ENCODE measurements at regions not wholly inside any gene's neighbourhood (a gene's known extent, or its start where the extent isn't known, plus 50 kb on each side); places are given as distances from the start of the nearest gene placed in this dataset.

DNA sequence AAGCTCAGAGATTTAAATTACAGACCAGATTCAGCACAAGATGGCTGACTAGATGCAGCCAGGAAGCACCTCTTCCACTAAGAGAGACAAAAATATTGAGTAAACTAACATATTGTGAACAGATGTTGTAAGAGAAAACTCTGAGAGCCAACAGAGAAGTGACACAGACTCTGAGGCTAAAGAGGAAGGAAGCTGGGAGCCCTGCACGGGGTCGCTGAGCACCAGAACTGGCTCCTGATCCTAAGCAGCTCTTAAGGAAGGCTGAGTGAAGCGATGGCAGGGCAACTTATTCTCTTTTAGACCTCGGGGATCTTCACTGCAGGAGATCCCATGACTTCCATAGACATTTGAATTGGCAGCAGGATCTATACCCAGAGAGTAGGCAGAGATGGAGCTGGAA, 578.0 kb upstream of the GRM7 start:
- FAIRE-seq, result no peak
- ChIA-PET CTCF (ENCODE audit: low intra/inter-chr PET ratio, low total read pairs) (no interaction called here), POLR2A (no interaction called here)
- no peak for ATAC-seq
- H2AFZ ChIP-seq (ENCODE audit: low read length), result no peak overlapping the region
- H4K20me1 ChIP-seq (ENCODE audit: insufficient read depth, low read length), result no peaks in the 10 kb centered on the region
- 0% methylated on average over 4 of the region's 4 CpGs for WGBS (ENCODE audit: low lambda C conversion rate)
- no peak overlapping the region for H3K27ac ChIP-seq (ENCODE audit: extremely low read length, insufficient read depth, low read length)
- peaks cover 95% of the 10 kb centered on the region for H3K9me3 ChIP-seq (ENCODE audit: low read length)
- no peak overlapping the region for H3K4me2 ChIP-seq (ENCODE audit: low read depth, low read length)
- in situ Hi-C loops (cut with HindIII; ENCODE audit: extremely low pct_ligation_motif_present, low pct_unique_long_range_greater_than_20kb), result no loop called here
- no peaks in the 10 kb centered on the region for H3K79me2 ChIP-seq (ENCODE audit: insufficient read depth, low read length)
- intact Hi-C loops (cut with micrococcal nuclease; ENCODE audit: unreplicated experiment), result no loop called here
- no peak for DNase-seq (ENCODE audit: low spot score)
- no peak overlapping the region for H3K9ac ChIP-seq (ENCODE audit: insufficient read depth, low read depth, low read length)
- H3K4me1 ChIP-seq (ENCODE audit: insufficient read depth, low read length), result no peaks in the 10 kb centered on the region
- no peaks in the 10 kb centered on the region for H3K36me3 ChIP-seq (replicated peaks in 1 of 2; ENCODE audit: control insufficient read depth in 1 of 2, insufficient read depth in 2 of 2, low read length in 2 of 2)
- BruUV-seq (replicated peaks), result no TSS peak
- H3K4me3 ChIP-seq (replicated peaks in 1 of 3; ENCODE audit: insufficient read depth in 1 of 3, low read depth in 2 of 3, low read length in 3 of 3), result no peak overlapping the region
- no peaks in the 10 kb centered on the region for H3K27me3 ChIP-seq (ENCODE audit: control insufficient read depth in 1 of 2, insufficient read depth in 2 of 2, low read length in 2 of 2)
- TF ChIP-seq ZNF672 (CRISPR knock-in tag; IDR thresholded peaks at IDR 0.05) (no peak), HOXA5 (CRISPR knock-in tag; IDR thresholded peaks at IDR 0.05) (no peak), YEATS2 (CRISPR knock-in tag; IDR thresholded peaks at IDR 0.05; ENCODE audit: borderline replicate concordance) (no peak), KLF12 (CRISPR knock-in tag; IDR thresholded peaks at IDR 0.05; ENCODE audit: borderline replicate concordance) (no peak), HHEX (CRISPR knock-in tag; IDR thresholded peaks at IDR 0.05) (no peak), SMYD3 (CRISPR knock-in tag; IDR thresholded peaks at IDR 0.05) (no peak), ZNF354B (CRISPR knock-in tag; IDR thresholded peaks at IDR 0.05) (no peak), SP4 (CRISPR knock-in tag; IDR thresholded peaks at IDR 0.05) (no peak), ZNF101 (CRISPR knock-in tag; IDR thresholded peaks at IDR 0.05; ENCODE audit: borderline replicate concordance, low read depth) (no peak), BRD4 (CRISPR knock-in tag; IDR thresholded peaks at IDR 0.05) (no peak), MIXL1 (CRISPR knock-in tag; IDR thresholded peaks at IDR 0.05) (no peak), GTF3A (CRISPR knock-in tag; conservative IDR thresholded peaks at IDR 0.05) (no peak), HOXA9 (CRISPR knock-in tag; IDR thresholded peaks at IDR 0.05; ENCODE audit: borderline replicate concordance) (no peak), ZBTB21 (CRISPR knock-in tag; IDR thresholded peaks at IDR 0.05) (no peak), ZNF292 (CRISPR knock-in tag; IDR thresholded peaks at IDR 0.05; ENCODE audit: borderline replicate concordance, low read depth) (no peak), ZNF383 (CRISPR knock-in tag; IDR thresholded peaks at IDR 0.05; ENCODE audit: borderline replicate concordance) (no peak), ZFAT (CRISPR knock-in tag; conservative IDR thresholded peaks at IDR 0.05) (no peak), ZNF776 (CRISPR knock-in tag; IDR thresholded peaks at IDR 0.05) (no peak)
- TF ChIP-seq, protein P1, sequence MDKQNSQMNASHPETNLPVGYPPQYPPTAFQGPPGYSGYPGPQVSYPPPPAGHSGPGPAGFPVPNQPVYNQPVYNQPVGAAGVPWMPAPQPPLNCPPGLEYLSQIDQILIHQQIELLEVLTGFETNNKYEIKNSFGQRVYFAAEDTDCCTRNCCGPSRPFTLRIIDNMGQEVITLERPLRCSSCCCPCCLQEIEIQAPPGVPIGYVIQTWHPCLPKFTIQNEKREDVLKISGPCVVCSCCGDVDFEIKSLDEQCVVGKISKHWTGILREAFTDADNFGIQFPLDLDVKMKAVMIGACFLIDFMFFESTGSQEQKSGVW (CRISPR knock-in tag; IDR thresholded peaks at IDR 0.05; ENCODE audit: borderline replicate concordance), result no peak
- TF ChIP-seq, protein P2, sequence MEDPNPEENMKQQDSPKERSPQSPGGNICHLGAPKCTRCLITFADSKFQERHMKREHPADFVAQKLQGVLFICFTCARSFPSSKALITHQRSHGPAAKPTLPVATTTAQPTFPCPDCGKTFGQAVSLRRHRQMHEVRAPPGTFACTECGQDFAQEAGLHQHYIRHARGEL (CRISPR knock-in tag; IDR thresholded peaks at IDR 0.05), result no peak
